OCI-LY3 (cell line): ENCODE measurements at regions not wholly inside any gene's neighbourhood (a gene's known extent, or its start where the extent isn't known, plus 50 kb on each side); places are given as distances from the start of the nearest gene placed in this dataset.

Source experiments
- H2AFZ ChIP-seq: fragments of 200-600, 300-600 bp; shearing (Covaris generic); 2 replicates; pipeline ENCODE4 v1.6.0; 2014; ENCODE audit warnings: antibody characterized with exemption, low read depth, low read length
- H3K27ac ChIP-seq: fragments of 200-600, 300-600 bp; sonication (generic); 2 replicates; pipeline ENCODE4 v1.5.1; 2014; ENCODE audit warnings: mild to moderate bottlenecking, low read length, moderate library complexity, mixed read lengths
- H3K27me3 ChIP-seq: fragments of 200-600, 300-600 bp; sonication (generic); 2 replicates; pipeline ENCODE4 v1.6.1; 2014; ENCODE audit warnings: low read depth, low read length, mixed read lengths
- H3K36me3 ChIP-seq: fragments of 200-600, 300-600 bp; sonication (generic); replicated peaks from 2 replicates; pipeline ENCODE3; 2014; ENCODE audit warnings: low read depth, low read length, mixed read lengths
- H3K4me1 ChIP-seq: fragments of 300-600, 200-600 bp; sonication (generic); 2 replicates; pipeline ENCODE4 v1.6.1; 2014; ENCODE audit warnings: low read length, mixed read lengths
- H3K4me2 ChIP-seq: fragments of 200-600, 300-600 bp; sonication (generic); 2 replicates; pipeline ENCODE4 v1.6.1; 2014; ENCODE audit warnings: low read length, mixed read lengths
- H3K4me3 ChIP-seq: fragments of 300-600, 200-600 bp; sonication (generic); 2 replicates; pipeline ENCODE4 v1.5.1; 2014; ENCODE audit warnings: antibody characterized with exemption, mild to moderate bottlenecking, low read length, moderate library complexity
- H3K79me2 ChIP-seq: fragments of 300-600, 200-600 bp; shearing (Covaris generic); 2 replicates; pipeline ENCODE4 v1.6.1; 2014; ENCODE audit warnings: mild to moderate bottlenecking, low read length, mixed read lengths
- H3K9ac ChIP-seq: fragments of 300-600, 200-600 bp; shearing (Covaris generic); 2 replicates; pipeline ENCODE4 v1.6.0; 2014; ENCODE audit warnings: mild to moderate bottlenecking, low read length, moderate library complexity
- H3K9me3 ChIP-seq: fragments of 200-600, 300-600 bp; shearing (Covaris generic); 2 replicates; pipeline ENCODE4 v1.6.1; 2014; ENCODE audit warnings: low read length, mixed read lengths; ENCODE audit not compliant: insufficient read depth
- H4K20me1 ChIP-seq: fragments of 200-600, 300-600 bp; sonication (generic); 2 replicates; pipeline ENCODE4 v1.6.1; 2016; ENCODE audit warnings: low read length, mixed read lengths; ENCODE audit not compliant: insufficient read depth
- CTCF ChIP-seq: fragments of 200-600, 300-600 bp; sonication (generic); IDR thresholded peaks from 2 replicates; pipeline ENCODE4 v1.5.1; 2014; ENCODE audit warnings: antibody characterized with exemption, low read length, low read depth
- EZH2phosphoT487 ChIP-seq: fragments of 200-600 bp; shearing (Covaris generic); IDR thresholded peaks from 2 replicates; pipeline ENCODE4 v1.6.1; 2018; ENCODE audit warnings: antibody characterized with exemption, mixed run types, low read depth

- H3K27me3 ChIP-seq: no peaks in the 10 kb centered on the region
- no peaks in the 10 kb centered on the region for H3K4me1 ChIP-seq
- no peaks in the 10 kb centered on the region for H3K9me3 ChIP-seq
- no peak overlapping the region for H3K9ac ChIP-seq
- no peak overlapping the region for H2AFZ ChIP-seq
- H3K4me3 ChIP-seq: no peak overlapping the region
- H4K20me1 ChIP-seq: no peaks in the 10 kb centered on the region
- H3K79me2 ChIP-seq: no peaks in the 10 kb centered on the region
- no peak overlapping the region for H3K4me2 ChIP-seq
- H3K27ac ChIP-seq: no peak overlapping the region
- TF ChIP-seq EZH2phosphoT487 (no peak), CTCF (no peak)
- no peaks in the 10 kb centered on the region for H3K36me3 ChIP-seq
Observed at GRCh38 chr4:181957088-181957487, 286.1 kb upstream of the TENM3 start.

GRCh38 chr4:181958446-181958845, 284.8 kb upstream of the TENM3 start:
- H3K27me3 ChIP-seq: no peaks in the 10 kb centered on the region
- H4K20me1 ChIP-seq: no peaks in the 10 kb centered on the region
- no peaks in the 10 kb centered on the region for H3K9me3 ChIP-seq
- H3K27ac ChIP-seq: no peak overlapping the region
- H3K79me2 ChIP-seq: no peaks in the 10 kb centered on the region
- no peaks in the 10 kb centered on the region for H3K36me3 ChIP-seq
- no peak overlapping the region for H3K9ac ChIP-seq
- no peak overlapping the region for H3K4me3 ChIP-seq
- no peak overlapping the region for H2AFZ ChIP-seq
- no peaks in the 10 kb centered on the region for H3K4me1 ChIP-seq
- no peak overlapping the region for H3K4me2 ChIP-seq
- TF ChIP-seq CTCF (no peak), EZH2phosphoT487 (no peak)

GRCh38 chr4:181959121-181959520, 284.1 kb upstream of the TENM3 start:
- H4K20me1 ChIP-seq: no peaks in the 10 kb centered on the region
- H3K79me2 ChIP-seq: no peaks in the 10 kb centered on the region
- H3K9me3 ChIP-seq: no peaks in the 10 kb centered on the region
- no peak overlapping the region for H3K9ac ChIP-seq
- no peak overlapping the region for H2AFZ ChIP-seq
- H3K27ac ChIP-seq: no peak overlapping the region
- no peaks in the 10 kb centered on the region for H3K27me3 ChIP-seq
- no peaks in the 10 kb centered on the region for H3K4me1 ChIP-seq
- no peak overlapping the region for H3K4me2 ChIP-seq
- TF ChIP-seq EZH2phosphoT487 (no peak), CTCF (no peak)
- no peak overlapping the region for H3K4me3 ChIP-seq
- H3K36me3 ChIP-seq: no peaks in the 10 kb centered on the region

- Histone ChIP-seq H3K36me3 (no peaks in the 10 kb centered on the region), H3K27ac (no peak overlapping the region), H3K4me3 (no peak overlapping the region), H3K27me3 (no peaks in the 10 kb centered on the region), H2AFZ (no peak overlapping the region), H3K4me1 (no peaks in the 10 kb centered on the region), H3K79me2 (no peaks in the 10 kb centered on the region), H3K4me2 (no peak overlapping the region), H3K9ac (no peak overlapping the region), H4K20me1 (no peaks in the 10 kb centered on the region), H3K9me3 (no peaks in the 10 kb centered on the region)
- no peak for TF ChIP-seq CTCF
- TF ChIP-seq EZH2phosphoT487: no peak
Observed at GRCh38 chr4:181960384-181960783, 282.8 kb upstream of the TENM3 start.
